ENCODE measurements at regions not wholly inside any gene's neighbourhood (a gene's known extent, or its start where the extent isn't known, plus 50 kb on each side); places are given as distances from the start of the nearest gene placed in this dataset.

- no peak for TF ChIP-seq ZBTB33 (IDR thresholded peaks at IDR 0.05; ENCODE audit: extremely low read depth, insufficient replicate concordance, low read length)
- TF ChIP-seq EZH2 (IDR thresholded peaks at IDR 0.05): no peak
- no peak for TF ChIP-seq CTCF (IDR thresholded peaks at IDR 0.05 in 2 of 3, conservative IDR thresholded peaks at IDR 0.05 in 1 of 3; ENCODE audit: borderline replicate concordance in 1 of 3, insufficient read depth in 1 of 3, low read depth in 2 of 3, low read length in 2 of 3)
- no peak for TF ChIP-seq POLR2AphosphoS5 (IDR thresholded peaks at IDR 0.05; ENCODE audit: low read depth, low read length)
- no peak for TF ChIP-seq RAD21 (IDR thresholded peaks at IDR 0.05; ENCODE audit: low read depth)
- TF ChIP-seq CEBPB (IDR thresholded peaks at IDR 0.05; ENCODE audit: low read depth): no peak
- TF ChIP-seq POLR2A (IDR thresholded peaks at IDR 0.05; ENCODE audit: borderline replicate concordance, extremely low read depth, insufficient read depth, insufficient read length): no peak
- no peak for TF ChIP-seq ATF3 (IDR thresholded peaks at IDR 0.05)
- no peak for TF ChIP-seq YY1 (IDR thresholded peaks at IDR 0.05; ENCODE audit: extremely low read depth, insufficient replicate concordance, low read depth, low read length)
- TF ChIP-seq SP1 (IDR thresholded peaks at IDR 0.05; ENCODE audit: low read depth): no peak
- no peak for TF ChIP-seq REST (IDR thresholded peaks at IDR 0.05; ENCODE audit: low read depth)
- TF ChIP-seq SIN3A (IDR thresholded peaks at IDR 0.05; ENCODE audit: low read depth): no peak
- TF ChIP-seq EZH2phosphoT487 (IDR thresholded peaks at IDR 0.05; ENCODE audit: borderline replicate concordance): no peak
- no peak for TF ChIP-seq MAX (IDR thresholded peaks at IDR 0.05)
Observed at GRCh38 chr7:138398857-138399256, 61.2 kb upstream of the TRIM24 start.

Measured in HCT116 (cell line).